ENCODE measurements at regions not wholly inside any gene's neighbourhood (a gene's known extent, or its start where the extent isn't known, plus 50 kb on each side); places are given as distances from the start of the nearest gene placed in this dataset.

DNA sequence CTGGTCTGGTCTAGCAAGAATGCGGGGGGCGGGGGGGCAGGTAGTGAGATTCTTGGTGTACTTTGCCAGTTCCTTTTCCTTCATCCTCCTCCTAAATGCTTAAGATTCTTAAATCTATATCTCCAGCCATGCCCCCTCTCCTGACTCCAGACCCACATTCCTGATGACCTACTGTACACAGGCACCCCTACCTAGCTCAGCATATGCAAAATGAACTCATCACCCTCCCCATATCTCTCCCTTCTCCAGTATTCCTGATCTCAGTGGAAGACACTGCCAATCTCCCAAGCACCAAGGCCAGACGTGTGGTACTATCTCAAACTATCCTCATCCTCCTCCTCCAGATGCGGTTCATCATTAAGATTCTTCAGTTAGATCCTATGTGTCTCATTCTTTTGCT is 215.8 kb downstream of the SPTSSA start:
- DNase-seq (ENCODE audit: low spot score): no peak

DNA sequence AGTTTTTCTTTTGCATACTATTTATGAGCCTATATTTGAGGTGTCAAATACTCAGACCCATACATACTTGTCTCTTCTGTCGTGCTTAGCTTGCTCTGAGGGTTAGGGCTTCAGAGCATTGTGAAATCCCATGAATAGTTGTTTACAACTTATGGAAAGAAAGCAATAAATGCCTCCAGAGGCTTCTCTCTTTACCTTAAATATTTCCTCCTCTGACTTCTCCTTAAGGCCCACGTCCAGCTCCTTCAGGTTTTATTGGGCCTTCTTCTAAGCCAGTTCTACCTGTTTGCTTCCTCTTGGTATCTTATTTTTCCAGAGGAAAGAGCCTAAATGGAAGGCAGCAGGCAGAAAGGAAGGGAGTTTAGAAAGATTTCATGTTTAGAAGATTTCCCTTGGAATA is 218.6 kb downstream of the SPTSSA start:
- DNase-seq (ENCODE audit: low spot score): no peak

DNA sequence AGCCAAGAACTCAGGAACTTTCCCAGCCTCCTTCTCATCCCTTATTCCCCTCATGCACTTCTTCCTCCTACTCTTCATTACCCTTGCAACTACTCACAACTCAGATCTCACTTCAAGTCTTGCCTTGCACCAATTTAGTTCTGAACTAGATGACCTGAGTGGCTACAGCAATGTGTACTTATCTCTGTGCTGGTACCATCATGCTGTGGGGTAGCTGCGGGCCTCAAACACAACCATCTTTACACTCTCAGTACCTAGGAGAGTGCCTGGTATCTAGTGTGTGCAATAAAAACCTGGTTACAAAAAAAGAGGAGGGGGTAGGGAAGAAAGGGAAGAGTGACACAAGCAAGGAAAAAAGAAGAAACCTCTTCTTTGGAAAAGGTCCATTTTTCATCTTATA is 219.0 kb downstream of the SPTSSA start:
- DNase-seq (ENCODE audit: low spot score): no peak

DNA sequence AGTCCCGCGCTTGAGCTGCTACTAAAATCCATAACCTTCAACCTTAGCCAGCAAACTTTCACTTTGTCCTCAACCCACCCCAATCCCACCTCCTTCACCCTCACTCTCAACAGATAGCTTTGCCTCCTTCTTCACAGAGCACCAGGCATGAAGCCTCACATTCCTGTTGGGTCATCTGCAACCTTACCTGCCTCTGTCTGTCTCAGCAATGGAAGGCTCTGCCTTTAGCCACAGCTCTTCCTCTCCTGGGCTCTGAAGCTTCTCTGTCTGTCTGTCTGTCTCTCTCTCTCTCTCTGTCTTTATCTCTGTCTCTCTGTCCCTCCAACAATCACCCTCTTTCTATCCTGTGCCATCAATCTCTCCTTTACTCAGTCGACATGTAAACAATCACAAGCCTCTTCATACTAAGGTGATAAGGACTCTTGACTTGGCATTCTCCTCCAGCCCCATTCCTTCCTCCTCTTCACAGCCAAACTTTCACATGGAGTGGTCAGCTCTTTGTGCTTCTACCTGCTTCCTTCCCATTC is 220.8 kb downstream of the SPTSSA start:
- no peak for DNase-seq (ENCODE audit: low spot score)

DNA sequence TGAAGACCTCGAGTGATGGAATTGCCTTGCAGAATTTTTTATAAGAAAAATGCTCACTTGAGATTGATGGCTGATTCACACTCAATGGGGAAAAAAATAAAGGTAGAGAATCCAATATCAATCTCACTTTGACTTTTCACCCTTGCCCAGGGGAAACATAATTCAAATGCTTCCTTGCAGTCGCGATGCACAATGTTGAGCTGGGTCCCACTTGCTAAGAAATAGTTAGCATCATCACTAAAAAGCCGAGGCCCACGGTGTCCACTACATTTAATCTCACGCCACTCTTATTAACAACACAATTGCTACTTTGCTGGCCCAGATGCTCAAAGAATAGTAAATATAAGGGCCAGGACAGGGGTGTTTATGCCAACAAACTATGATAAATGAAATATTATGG is 223.4 kb downstream of the SPTSSA start:
- DNase-seq (ENCODE audit: low spot score): no peak

DNA sequence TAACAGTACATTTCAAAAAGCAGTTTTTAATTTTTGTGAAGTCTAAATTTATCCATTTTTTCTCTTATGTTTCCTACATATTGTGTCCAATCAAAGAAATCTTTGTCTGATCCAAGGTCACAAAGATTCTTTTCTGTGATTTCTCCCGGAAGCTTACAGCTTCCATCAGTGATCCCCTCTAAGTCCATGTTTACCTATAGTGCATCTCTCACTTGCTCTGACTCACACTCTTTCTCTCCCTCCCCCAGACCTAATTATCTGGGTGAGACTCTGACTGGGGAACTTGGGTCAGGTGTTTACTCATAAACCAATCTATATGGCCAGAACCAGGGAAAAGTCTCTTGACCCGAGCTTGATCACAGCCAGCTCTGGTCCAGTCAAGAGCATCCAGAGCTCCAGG is 224.4 kb downstream of the SPTSSA start:
- DNase-seq (ENCODE audit: low spot score): no peak

DNA sequence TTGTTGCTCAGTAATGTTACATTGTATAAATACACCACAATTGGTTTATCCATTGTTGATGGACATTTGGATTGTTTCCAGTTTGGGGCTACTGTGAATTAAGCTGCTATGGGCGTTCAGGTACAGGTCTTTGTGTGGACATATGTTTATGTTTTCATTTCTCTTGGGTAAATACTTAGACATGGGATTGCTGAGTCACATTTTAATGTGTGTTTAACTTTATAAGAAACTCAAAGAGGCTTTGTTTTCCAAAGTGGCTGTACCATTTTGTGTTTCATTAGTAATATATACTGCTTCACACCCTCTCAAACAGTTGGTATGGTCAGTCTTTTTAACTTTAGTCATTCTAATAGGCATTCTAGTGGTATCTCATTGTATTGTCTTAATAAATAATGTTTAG is 225.0 kb downstream of the SPTSSA start:
- DNase-seq (ENCODE audit: low spot score): no peak

DNA sequence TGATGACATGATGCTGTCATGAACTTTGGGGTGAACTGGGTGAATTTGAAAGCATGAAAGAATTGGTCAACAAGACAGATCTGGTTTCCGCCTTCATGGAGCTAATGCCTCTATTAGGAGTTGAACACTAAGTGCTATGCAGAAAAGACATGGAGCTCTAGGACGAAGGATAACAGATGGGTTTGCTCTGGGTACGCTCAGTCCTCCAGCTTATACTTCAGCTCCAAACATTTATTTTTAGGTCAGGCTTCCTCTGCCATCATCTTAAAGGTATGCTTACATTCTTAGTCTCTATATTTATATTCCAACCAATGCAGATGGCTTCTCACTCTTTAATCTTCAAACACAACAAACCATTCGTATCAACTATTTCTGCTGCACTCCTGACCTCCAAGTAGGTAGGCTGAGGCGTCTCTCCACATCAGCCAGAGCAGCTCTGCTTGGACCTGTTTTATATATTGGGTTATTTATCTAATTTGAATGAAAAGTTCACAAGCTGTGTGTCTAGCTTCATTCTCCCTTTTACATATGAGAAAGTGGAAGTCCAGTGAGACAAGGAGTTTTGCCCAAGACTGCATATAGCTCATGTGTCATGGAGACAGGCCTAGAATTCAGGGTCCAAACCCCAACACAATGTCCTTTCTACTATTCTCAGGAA is 226.3 kb downstream of the SPTSSA start:
- no peak for DNase-seq (ENCODE audit: low spot score)

DNA sequence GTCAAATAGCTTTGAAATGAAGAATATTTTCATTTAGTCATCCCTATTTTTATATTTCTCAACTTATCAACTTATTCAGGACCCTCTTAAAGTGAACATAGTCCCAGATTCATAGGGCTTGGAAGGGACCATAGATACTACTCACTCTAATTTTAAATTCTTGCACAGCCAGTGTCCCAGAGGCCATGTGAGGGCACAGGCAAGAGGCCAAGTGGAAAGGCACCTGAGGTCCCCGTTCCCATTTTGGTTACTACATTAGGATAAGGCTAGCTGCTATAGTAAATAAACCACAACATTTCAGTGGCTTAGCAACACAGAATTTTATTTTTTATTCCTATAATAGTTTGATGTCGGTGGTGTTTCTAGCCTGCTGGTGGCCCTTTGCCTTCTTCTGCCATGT is 227.8 kb downstream of the SPTSSA start:
- DNase-seq (ENCODE audit: low spot score): no peak

DNA sequence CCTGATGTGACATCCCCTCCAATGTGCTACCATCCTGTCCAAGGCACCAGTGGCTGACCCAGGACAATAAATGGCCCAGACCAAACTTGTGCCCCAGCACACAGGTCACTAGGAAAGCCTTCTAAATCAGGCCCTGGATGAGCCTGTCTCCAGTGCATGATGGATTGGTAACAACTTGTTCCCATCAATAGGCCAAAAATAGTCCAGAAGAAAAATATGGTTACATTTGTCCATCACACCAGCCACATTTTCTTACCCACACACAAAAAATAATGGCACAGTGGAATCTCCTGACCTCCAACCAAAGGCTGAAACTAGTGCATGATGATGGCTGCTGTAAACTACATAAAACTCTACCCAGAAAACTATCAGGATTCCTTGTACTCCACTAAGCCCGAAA is 228.4 kb downstream of the SPTSSA start:
- no peak for DNase-seq (ENCODE audit: low spot score)

DNA sequence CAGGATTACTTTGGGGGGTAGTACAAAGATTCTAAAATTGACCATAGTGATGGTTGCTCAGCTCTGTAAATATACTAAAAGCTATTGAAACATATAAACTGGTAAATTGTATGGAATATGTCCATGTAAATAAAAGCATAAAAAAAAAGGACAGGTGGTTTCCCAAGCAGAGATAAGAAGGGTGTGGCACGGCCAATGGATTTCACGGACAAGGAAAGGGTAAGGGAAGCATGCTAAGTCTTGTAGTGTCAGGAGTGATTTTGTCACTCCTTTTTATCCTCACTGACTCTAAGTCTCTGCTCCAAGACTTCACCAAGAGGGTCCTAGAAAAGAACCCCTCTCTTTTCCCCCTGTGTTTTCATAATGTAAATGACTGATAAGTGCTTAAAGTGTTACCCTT is 229.2 kb downstream of the SPTSSA start:
- DNase-seq (ENCODE audit: low spot score): no peak

DNA sequence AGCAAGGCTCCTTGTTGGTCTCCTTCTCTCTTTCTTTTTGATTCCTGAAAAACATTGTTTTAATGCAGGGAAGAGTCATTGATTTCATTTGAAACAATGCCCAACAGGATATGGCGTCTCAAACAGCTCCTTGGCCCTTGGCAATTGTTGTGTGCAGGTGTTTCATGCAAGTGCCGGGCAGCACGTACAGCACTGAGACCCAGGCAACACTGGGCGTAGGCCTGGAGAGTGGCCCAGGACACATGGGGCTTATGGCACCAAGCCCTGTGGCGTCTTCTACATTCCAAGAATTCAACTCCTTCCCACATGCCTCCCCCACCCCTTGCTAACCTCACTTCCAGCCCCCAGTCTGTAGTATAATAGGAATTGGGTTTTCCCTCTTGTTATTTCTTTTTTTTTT is 230.4 kb downstream of the SPTSSA start:
- DNase-seq (ENCODE audit: low spot score): no peak

DNA sequence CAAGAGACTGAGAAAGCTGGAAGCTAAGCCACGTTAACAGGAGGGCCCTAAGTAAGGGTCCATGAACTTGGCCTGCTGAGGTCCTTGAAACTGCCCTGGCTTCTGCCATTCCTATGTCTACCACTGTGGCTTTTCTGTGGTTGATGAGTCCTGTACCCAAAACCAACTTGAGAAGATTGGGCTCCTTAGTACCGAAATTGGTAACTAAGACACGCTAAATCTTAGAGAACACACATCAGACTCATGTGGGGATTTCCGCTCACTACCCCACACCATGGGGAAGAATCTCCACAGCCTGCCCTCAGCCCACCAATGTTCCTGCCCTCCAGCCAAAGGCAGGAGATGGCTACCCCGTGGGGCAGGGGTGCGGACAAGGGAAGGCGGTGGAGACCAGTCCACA is 232.9 kb downstream of the SPTSSA start:
- DNase-seq (ENCODE audit: low spot score): no peak

DNA sequence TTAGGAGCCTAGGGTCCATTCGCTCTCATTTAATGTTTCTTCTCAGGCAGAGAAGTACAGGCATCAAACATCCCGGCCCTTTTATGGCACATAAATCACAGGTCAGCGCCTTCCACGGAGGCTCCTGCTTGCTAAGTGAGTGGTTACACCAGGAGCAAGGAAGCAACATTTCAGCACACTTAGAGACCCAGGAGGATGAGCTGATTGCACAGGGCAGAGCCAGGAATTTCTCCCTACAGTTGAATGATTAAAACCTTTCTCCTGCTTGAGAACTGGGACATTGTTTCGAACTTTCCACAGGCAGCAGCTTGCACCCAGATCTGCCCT is 233.4 kb downstream of the SPTSSA start:
- no peak for DNase-seq (ENCODE audit: low spot score)

DNA sequence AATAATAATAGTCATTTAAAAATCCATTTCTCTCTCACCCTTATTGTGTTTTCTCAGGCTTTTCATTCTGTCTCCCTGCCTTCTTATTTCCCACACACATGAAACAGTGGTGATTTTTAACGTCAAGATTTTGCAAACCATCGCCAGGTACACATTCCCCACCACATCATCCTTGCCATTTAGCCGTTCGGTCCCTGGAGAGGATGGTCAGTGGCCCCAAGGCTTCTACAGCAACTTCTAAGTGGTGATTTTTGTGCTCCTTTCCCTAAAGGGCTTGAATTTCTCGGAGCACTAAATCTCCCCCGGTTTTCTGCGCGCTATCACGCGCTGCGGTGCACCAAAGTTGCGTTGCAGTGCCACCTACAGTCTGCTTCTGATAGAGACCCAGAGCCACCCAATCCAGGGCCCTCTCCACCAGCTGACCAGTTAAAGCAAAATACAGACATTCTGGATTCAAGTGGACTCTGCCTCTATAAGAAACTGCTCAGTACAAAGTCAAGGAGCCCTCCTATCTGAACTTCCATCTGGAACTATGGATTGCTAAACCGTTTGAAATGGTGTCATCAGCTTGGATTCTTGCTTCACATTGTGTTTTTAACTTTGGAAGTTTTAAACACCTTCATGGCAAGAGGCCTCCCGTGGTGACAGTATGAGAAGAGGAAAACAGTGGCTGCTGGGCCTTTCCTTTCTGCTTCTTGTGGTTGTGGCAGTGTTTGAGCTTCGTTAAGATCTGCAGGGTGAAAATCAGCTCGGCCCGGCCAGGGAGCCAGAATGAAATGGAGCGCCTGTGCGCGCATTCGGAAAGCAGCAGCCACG is 234.0 kb downstream of the SPTSSA start:
- DNase-seq (ENCODE audit: low spot score): no peak

DNA sequence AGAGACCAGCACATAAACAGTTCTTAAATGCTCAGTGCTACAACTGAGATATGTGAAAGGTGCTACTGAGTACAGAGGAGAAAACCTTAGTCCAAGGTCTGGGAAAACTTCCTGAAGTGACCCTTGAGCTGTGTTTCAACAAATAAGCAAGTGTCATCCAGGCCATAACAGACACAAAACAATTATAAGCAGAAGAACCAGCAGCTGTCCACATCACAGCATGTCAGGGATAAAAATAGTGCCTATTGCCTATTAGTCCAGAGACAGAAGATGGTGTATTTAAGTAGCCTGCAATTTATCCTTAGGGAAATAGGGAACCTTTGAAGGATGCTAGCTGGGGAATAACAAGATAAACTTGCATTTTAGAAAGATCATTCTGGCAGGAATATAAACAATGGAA is 237.8 kb downstream of the SPTSSA start:
- DNase-seq (ENCODE audit: low spot score): no peak

DNA sequence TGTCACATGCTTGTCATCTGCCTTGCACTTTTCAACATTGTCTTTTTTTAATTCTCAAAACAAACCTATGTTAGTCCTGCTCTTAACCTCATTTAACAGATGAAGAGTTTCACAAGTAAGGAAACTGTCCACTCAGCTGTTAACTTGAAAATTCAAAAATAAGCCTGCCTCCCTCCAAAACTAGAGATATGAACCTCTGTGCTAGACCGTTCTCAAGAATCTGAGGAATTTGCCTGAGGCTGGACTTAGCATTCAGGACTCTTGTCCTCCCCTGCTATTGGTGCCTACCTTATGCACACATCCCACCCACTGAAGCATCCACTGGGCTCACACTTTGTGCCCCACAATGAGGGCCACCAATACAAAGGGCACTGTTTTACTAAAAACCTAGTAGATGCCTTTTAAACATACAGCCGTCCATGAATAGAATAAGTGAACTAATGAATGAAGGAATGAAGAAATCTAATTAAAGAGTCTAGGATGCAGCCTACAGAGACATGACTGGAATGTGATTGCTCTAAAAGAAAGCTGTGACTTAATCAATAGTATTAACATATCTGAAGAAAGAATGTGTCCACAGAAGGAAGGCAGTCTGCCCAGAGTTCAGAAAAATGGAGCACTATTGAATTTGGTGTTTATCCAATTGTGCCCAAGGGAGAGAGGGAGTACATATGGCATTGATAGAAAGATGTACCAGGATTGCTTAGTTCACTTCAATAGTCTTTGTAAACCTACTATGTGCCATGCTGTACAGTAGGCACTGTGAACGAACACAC is 238.5 kb downstream of the SPTSSA start:
- DNase-seq (ENCODE audit: low spot score): no peak

DNA sequence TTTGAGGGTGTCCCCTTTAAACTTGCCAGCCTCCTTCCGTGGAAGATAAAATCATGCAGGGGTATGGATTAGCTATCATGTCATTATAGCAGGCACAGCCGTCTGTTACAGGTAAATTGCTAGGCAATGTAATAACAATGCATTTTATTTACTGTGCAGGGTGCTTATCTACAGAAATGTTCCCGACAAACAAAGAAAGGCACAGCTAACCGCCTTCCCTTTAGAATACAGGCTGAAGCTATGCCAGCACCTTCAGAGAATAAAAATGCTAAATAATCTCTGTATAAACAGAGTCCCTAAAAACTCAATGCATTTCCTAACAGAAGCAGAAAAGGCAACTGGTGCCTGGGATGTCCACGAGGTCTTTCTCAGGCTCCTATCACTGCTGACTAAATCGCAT is 239.2 kb downstream of the SPTSSA start:
- DNase-seq (ENCODE audit: low spot score): no peak

DNA sequence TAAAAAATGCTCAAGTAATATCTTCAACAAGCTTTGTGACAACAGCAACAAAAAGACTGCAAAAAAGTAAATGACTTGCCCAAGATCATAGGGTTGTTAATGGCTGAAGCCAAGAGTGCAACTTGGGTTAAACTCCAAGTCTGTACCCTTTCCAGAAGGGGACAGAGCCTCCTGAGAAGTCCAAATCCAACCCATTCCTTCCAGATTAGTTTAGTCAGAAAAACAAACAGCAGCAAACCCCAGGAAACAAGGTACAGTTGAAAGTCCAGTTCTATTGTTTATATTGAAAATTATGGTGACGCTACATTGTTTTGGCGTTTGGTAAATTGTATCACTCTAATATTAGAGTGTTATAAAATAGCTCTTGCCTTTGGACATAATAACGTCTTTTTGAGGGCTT is 239.9 kb downstream of the SPTSSA start:
- DNase-seq (ENCODE audit: low spot score): no peak

DNA sequence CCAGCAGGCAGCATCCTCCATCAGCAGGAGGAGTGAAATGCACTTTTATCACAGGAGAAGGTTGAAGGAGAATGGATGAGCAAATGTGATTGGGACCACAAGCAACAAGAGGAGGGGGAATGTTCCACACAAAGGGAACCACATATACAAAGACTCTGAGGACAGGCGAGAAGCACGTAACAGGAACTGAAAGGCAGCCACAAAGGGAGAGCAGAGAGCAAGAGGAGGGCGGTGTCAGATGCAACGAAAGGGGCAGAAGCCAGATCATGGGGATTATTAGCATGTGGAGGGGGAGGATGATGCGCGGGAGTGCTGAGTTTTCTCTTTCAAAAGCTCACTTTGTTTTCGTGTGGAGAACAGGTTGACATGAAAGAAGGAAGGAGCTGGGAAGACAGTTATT is 241.1 kb downstream of the SPTSSA start:
- DNase-seq (ENCODE audit: low spot score): no peak

DNA sequence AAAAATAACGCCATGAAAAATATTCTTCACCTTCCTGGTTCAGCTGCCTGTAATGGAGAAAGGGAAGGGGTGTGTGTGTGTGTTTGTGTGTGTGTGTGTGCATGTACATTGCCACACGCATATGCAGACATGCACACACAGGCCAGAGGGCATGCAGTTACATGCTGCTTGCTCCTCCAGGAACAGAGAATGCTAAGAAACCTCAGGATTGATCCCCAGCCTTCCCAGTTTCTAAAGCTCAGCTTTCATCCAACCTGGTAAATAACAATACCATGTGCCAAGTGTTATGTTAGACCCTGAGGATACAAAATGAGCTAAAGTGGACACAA is 241.7 kb downstream of the SPTSSA start:
- no peak for DNase-seq (ENCODE audit: low spot score)

DNA sequence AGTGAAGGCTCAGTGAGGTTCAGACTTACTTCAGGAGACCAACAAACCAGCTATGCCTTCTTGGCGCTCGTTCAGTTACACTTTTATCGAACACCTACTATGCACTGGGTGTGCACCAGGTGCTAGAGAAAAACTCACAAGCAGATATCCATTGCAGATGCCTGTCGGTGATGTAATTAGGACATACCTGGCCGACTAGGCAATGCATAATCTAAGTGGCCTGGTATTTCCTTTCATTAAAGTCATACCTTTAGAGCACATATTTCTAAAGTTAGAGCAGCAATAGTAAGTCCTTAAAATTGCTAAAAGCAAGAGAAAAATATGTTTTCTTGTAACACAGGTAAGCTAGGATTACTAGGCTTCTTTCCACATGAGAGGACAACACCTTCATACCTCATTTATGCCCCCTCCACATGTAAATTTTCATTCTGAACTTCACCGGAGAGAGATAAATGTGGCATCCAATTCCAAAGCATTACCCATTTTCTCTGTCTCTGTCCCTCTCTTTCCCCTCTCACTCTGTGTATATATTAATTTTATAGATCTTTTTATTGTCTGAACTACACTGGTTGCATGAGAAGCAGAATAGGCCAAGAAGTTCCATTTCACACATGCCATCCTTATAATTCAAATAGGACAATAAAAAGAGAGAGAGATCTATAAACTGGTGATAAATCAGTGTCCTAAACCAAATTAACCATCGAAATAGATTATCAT is 242.2 kb downstream of the SPTSSA start:
- no peak for DNase-seq (ENCODE audit: low spot score)

All from mesenteric fat pad (tissue), 1 donor.